ENCODE measurements at regions not wholly inside any gene's neighbourhood (a gene's known extent, or its start where the extent isn't known, plus 50 kb on each side); places are given as distances from the start of the nearest gene placed in this dataset. TPM values are rescaled to one million over a fixed set of nuclear protein-coding genes. Genes with fewer than 3 reads are reported as not detected.

DNA sequence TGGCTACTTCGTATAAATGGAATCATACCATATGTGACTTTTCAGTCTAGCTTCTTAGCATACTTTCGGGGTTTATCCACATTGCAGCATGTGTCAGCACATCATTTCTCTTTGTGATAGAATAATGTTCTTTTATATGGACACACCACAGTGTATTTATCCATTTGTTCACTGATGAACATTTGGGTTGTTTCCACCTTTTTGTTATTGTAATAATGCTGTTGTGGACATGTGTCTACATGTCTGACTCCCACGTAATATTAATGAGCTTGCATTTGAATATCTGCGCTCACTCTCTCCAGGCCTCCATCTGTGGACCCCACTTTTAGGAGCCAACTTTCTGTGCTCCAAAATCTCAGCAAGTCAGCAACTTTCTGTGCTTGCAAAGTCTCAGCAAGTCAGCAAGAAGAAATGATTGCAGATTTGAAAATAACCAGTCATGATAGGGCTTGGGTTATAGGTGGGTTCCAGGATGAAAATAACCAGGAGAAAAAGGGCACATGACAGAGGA, 53.9 kb upstream of the GALNT18 start:
- 86% methylated on average over 4 of the region's 4 CpGs for WGBS (ENCODE audit: low lambda C conversion rate, missing lambda C conversion rate)
- H2AFZ ChIP-seq: no peak overlapping the region

DNA sequence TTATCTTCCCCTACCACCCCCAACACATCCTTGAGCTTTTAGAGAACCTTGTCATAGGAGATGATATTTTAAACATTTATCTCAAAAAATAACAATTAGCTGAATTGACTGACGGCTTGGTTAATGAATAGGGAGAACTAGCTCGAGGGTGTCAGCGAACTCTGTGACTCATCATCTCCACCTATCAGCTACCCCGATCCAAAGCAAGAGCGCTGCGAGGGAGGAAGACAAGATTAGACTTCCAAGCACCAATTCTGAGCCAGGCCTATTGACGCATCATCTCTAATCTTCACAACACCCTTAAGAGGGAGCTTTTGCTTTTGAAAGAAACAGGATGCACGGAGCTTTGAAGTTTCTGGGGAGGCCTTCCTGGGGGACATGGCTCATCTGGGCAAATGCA, 51.0 kb upstream of the GALNT18 start:
- TF ChIP-seq, protein P1, sequence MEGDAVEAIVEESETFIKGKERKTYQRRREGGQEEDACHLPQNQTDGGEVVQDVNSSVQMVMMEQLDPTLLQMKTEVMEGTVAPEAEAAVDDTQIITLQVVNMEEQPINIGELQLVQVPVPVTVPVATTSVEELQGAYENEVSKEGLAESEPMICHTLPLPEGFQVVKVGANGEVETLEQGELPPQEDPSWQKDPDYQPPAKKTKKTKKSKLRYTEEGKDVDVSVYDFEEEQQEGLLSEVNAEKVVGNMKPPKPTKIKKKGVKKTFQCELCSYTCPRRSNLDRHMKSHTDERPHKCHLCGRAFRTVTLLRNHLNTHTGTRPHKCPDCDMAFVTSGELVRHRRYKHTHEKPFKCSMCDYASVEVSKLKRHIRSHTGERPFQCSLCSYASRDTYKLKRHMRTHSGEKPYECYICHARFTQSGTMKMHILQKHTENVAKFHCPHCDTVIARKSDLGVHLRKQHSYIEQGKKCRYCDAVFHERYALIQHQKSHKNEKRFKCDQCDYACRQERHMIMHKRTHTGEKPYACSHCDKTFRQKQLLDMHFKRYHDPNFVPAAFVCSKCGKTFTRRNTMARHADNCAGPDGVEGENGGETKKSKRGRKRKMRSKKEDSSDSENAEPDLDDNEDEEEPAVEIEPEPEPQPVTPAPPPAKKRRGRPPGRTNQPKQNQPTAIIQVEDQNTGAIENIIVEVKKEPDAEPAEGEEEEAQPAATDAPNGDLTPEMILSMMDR (IDR thresholded peaks at IDR 0.05; ENCODE audit: poor library complexity): no peak
- TF ChIP-seq EZH2phosphoT487 (IDR thresholded peaks at IDR 0.05; ENCODE audit: low read depth, severe bottlenecking, unreplicated experiment): no peak
- TF ChIP-seq EZH2 (IDR thresholded peaks at IDR 0.05; ENCODE audit: borderline replicate concordance): no peak
- Histone ChIP-seq H3K27me3 (no peaks in the 10 kb centered on the region), H2AFZ (no peak overlapping the region), H3K9me3 (ENCODE audit: low read depth) (no peaks in the 10 kb centered on the region), H3K36me3 (replicated peaks; ENCODE audit: insufficient read depth, low read depth) (no peaks in the 10 kb centered on the region), H3K4me1 (ENCODE audit: insufficient read depth) (no peaks in the 10 kb centered on the region), H3K27ac (no peak overlapping the region), H3K79me2 (no peaks in the 10 kb centered on the region), H3K4me3 (no peak overlapping the region), H3K9me2 (replicated peaks; ENCODE audit: insufficient read depth) (no peaks in the 10 kb centered on the region), H4K20me1 (ENCODE audit: insufficient read depth, poor library complexity, severe bottlenecking) (no peaks in the 10 kb centered on the region), H3K4me2 (no peak overlapping the region)
- no peak for DNase-seq (ENCODE audit: low spot score)
- WGBS (ENCODE audit: low lambda C conversion rate, missing lambda C conversion rate): 48% methylated on average over 8 of the region's 8 CpGs

More for the DNA sequence above, 53.9 kb upstream of the GALNT18 start:
- Histone ChIP-seq H3K27me3 (no peaks in the 10 kb centered on the region), H3K9me3 (ENCODE audit: low read depth) (no peaks in the 10 kb centered on the region), H4K20me1 (ENCODE audit: insufficient read depth, poor library complexity, severe bottlenecking) (no peaks in the 10 kb centered on the region), H3K4me2 (no peak overlapping the region), H3K27ac (no peak overlapping the region), H3K79me2 (no peaks in the 10 kb centered on the region), H3K4me1 (ENCODE audit: insufficient read depth) (no peaks in the 10 kb centered on the region), H3K9me2 (replicated peaks; ENCODE audit: insufficient read depth) (no peaks in the 10 kb centered on the region), H3K36me3 (replicated peaks; ENCODE audit: insufficient read depth, low read depth) (no peaks in the 10 kb centered on the region), H3K4me3 (no peak overlapping the region)
- no peak for DNase-seq (ENCODE audit: low spot score)
- TF ChIP-seq EZH2 (IDR thresholded peaks at IDR 0.05; ENCODE audit: borderline replicate concordance) (no peak), EZH2phosphoT487 (IDR thresholded peaks at IDR 0.05; ENCODE audit: low read depth, severe bottlenecking, unreplicated experiment) (no peak)
- TF ChIP-seq, protein P1 (IDR thresholded peaks at IDR 0.05; ENCODE audit: poor library complexity): no peak

DNA sequence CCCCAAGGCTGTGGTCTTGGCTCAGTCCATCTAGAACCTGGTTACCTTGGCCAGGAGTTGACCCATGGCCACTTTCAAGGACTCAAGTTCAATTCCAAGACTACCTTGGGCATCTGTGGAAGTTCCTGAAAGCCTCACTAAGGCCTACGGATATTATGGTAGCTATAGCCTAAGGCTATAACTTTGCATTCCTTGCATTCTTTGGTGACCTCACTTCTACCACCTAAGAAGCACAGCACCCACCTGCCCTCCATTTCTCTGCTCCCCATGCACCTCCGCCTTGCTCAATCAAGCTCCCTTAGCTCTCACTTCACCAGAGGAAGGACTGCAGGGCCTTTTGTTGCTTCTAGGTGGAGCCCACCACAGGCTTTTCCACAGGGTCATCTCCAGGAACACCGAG, 50.3 kb upstream of the GALNT18 start:
- no peak for TF ChIP-seq EZH2 (IDR thresholded peaks at IDR 0.05; ENCODE audit: borderline replicate concordance)
- TF ChIP-seq EZH2phosphoT487 (IDR thresholded peaks at IDR 0.05; ENCODE audit: low read depth, severe bottlenecking, unreplicated experiment): no peak
- TF ChIP-seq, protein P1 (IDR thresholded peaks at IDR 0.05; ENCODE audit: poor library complexity): no peak
- 78% methylated on average over 3 of the region's 3 CpGs for WGBS (ENCODE audit: low lambda C conversion rate, missing lambda C conversion rate)
- H3K9me3 ChIP-seq (ENCODE audit: low read depth): no peaks in the 10 kb centered on the region
- no peaks in the 10 kb centered on the region for H3K4me1 ChIP-seq (ENCODE audit: insufficient read depth)
- no peaks in the 10 kb centered on the region for H4K20me1 ChIP-seq (ENCODE audit: insufficient read depth, poor library complexity, severe bottlenecking)
- no peak overlapping the region for H3K4me3 ChIP-seq
- no peaks in the 10 kb centered on the region for H3K9me2 ChIP-seq (replicated peaks; ENCODE audit: insufficient read depth)
- no peak overlapping the region for H3K4me2 ChIP-seq
- H3K36me3 ChIP-seq (replicated peaks; ENCODE audit: insufficient read depth, low read depth): no peaks in the 10 kb centered on the region
- H3K27me3 ChIP-seq: peaks cover 3% of the 10 kb centered on the region
- H3K27ac ChIP-seq: no peak overlapping the region
- H2AFZ ChIP-seq: no peak overlapping the region
- DNase-seq (ENCODE audit: low spot score): no peak
- no peaks in the 10 kb centered on the region for H3K79me2 ChIP-seq

Small RNAs in the stretch of these regions (microRNA-seq; reads per million reads assigned to microRNA genes)
- not detected for gene MIR8070

Small RNAs in the stretch of these regions (small RNA-seq; reads per million reads assigned to genes)
- gene MIR8070: not detected

Data from hepatocyte (in vitro differentiated cells).